Thyroid gland (tissue), 4 donors: ENCODE measurements at regions not wholly inside any gene's neighbourhood (a gene's known extent, or its start where the extent isn't known, plus 50 kb on each side); places are given as distances from the start of the nearest gene placed in this dataset.
"Not testable (repeated sequence)": the region's sequence is repeated elsewhere in the genome, so short reads cannot be mapped to it uniquely, and the experiment has no call there.

Experiments
- CTCF ChIP-seq, 6 experiments: fragments of 200-600 bp in 3 of 6; fragments of 450-650 bp in 3 of 6; sonication (generic) in 3 of 6; IDR thresholded peaks; one replicate each; pipeline ENCODE4 v1.5.1; 2016 to 2019; ENCODE audit warnings: antibody characterized with exemption in 6 of 6, mild to moderate bottlenecking in 2 of 6, inconsistent platforms in 1 of 6, moderate library complexity in 1 of 6
- POLR2A ChIP-seq, 2 donors: fragments of 450-650 bp; IDR thresholded peaks; one replicate each; pipeline ENCODE4 v1.6.1; 2017; ENCODE audit warnings: antibody characterized with exemption in 2 of 2, mild to moderate bottlenecking in 2 of 2, moderate library complexity in 1 of 2

GRCh38 chr2:91917602-91918001 lies 2953.6 kb upstream of the TEKT4 start:
- not testable (repeated sequence) for TF ChIP-seq POLR2A, CTCF (IDR thresholded peaks at IDR 0.05)
